ENCODE measurements at regions not wholly inside any gene's neighbourhood (a gene's known extent, or its start where the extent isn't known, plus 50 kb on each side); places are given as distances from the start of the nearest gene placed in this dataset.

- in situ Hi-C loops (cut with HindIII; ENCODE audit: low pct_unique_long_range_greater_than_20kb, low sequenced_read_pairs) = no loop called here
- peak; percentile 75 for DNase-seq (ENCODE audit: low read depth)
Measured at GRCh38 chr11:15471895-15472799, 357.4 kb downstream of the INSC start.

GRCh38 chr11:15473954-15474837 lies 359.5 kb downstream of the INSC start:
- in situ Hi-C loops (cut with HindIII; ENCODE audit: low pct_unique_long_range_greater_than_20kb, low sequenced_read_pairs) = no loop called here
- DNase-seq (ENCODE audit: low read depth) = no peak

GRCh38 chr11:15476371-15476917 lies 361.7 kb downstream of the INSC start:
- in situ Hi-C loops (cut with HindIII; ENCODE audit: low pct_unique_long_range_greater_than_20kb, low sequenced_read_pairs) = no loop called here

GRCh38 chr11:15481871-15482270 lies 367.1 kb downstream of the INSC start:
- in situ Hi-C loops (cut with HindIII; ENCODE audit: low pct_unique_long_range_greater_than_20kb, low sequenced_read_pairs) = no loop called here
- no peak for DNase-seq (ENCODE audit: low read depth)

More at GRCh38 chr11:15476371-15476917, 361.7 kb downstream of the INSC start:
- DNase-seq (ENCODE audit: low read depth) = no peak

GRCh38 chr11:15483205-15483604 lies 368.5 kb downstream of the INSC start:
- in situ Hi-C loops (cut with HindIII; ENCODE audit: low pct_unique_long_range_greater_than_20kb, low sequenced_read_pairs) = no loop called here
- no peak for DNase-seq (ENCODE audit: low read depth)

GRCh38 chr11:15484398-15484797 lies 369.7 kb downstream of the INSC start:
- in situ Hi-C loops (cut with HindIII; ENCODE audit: low pct_unique_long_range_greater_than_20kb, low sequenced_read_pairs) = no loop called here

GRCh38 chr11:15485432-15485831 lies 370.7 kb downstream of the INSC start:
- no peak for DNase-seq (ENCODE audit: low read depth)
- in situ Hi-C loops (cut with HindIII; ENCODE audit: low pct_unique_long_range_greater_than_20kb, low sequenced_read_pairs) = no loop called here

More at GRCh38 chr11:15484398-15484797, 369.7 kb downstream of the INSC start:
- no peak for DNase-seq (ENCODE audit: low read depth)

GRCh38 chr11:15489281-15489680 lies 374.6 kb downstream of the INSC start:
- no peak for DNase-seq (ENCODE audit: low read depth)
- in situ Hi-C loops (cut with HindIII; ENCODE audit: low pct_unique_long_range_greater_than_20kb, low sequenced_read_pairs) = no loop called here

- DNase-seq (ENCODE audit: low read depth) = peak; percentile 36
- in situ Hi-C loops (cut with HindIII; ENCODE audit: low pct_unique_long_range_greater_than_20kb, low sequenced_read_pairs) = no loop called here
Measured at GRCh38 chr11:15490535-15490934, 375.8 kb downstream of the INSC start.

GRCh38 chr11:15493066-15493465 lies 378.3 kb downstream of the INSC start:
- DNase-seq (ENCODE audit: low read depth) = peak; percentile 40
- in situ Hi-C loops (cut with HindIII; ENCODE audit: low pct_unique_long_range_greater_than_20kb, low sequenced_read_pairs) = no loop called here

GRCh38 chr11:15493921-15494620 lies 379.3 kb downstream of the INSC start:
- in situ Hi-C loops (cut with HindIII; ENCODE audit: low pct_unique_long_range_greater_than_20kb, low sequenced_read_pairs) = no loop called here
- peak; percentile 92 for DNase-seq (ENCODE audit: low read depth)

- no peak for DNase-seq (ENCODE audit: low read depth)
- in situ Hi-C loops (cut with HindIII; ENCODE audit: low pct_unique_long_range_greater_than_20kb, low sequenced_read_pairs) = no loop called here
Measured at GRCh38 chr11:15494740-15495139, 380.0 kb downstream of the INSC start.

GRCh38 chr11:15495462-15495861 lies 380.7 kb downstream of the INSC start:
- DNase-seq (ENCODE audit: low read depth) = no peak
- in situ Hi-C loops (cut with HindIII; ENCODE audit: low pct_unique_long_range_greater_than_20kb, low sequenced_read_pairs) = no loop called here

GRCh38 chr11:15497366-15497765 lies 382.6 kb downstream of the INSC start:
- in situ Hi-C loops (cut with HindIII; ENCODE audit: low pct_unique_long_range_greater_than_20kb, low sequenced_read_pairs) = no loop called here
- no peak for DNase-seq (ENCODE audit: low read depth)

GRCh38 chr11:15499674-15500073 lies 385.0 kb downstream of the INSC start:
- in situ Hi-C loops (cut with HindIII; ENCODE audit: low pct_unique_long_range_greater_than_20kb, low sequenced_read_pairs) = no loop called here
- no peak for DNase-seq (ENCODE audit: low read depth)

- no peak for DNase-seq (ENCODE audit: low read depth)
- in situ Hi-C loops (cut with HindIII; ENCODE audit: low pct_unique_long_range_greater_than_20kb, low sequenced_read_pairs) = no loop called here
Measured at GRCh38 chr11:15500643-15501042, 385.9 kb downstream of the INSC start.

GRCh38 chr11:15501566-15501965 lies 386.8 kb downstream of the INSC start:
- in situ Hi-C loops (cut with HindIII; ENCODE audit: low pct_unique_long_range_greater_than_20kb, low sequenced_read_pairs) = no loop called here
- DNase-seq (ENCODE audit: low read depth) = no peak

- in situ Hi-C loops (cut with HindIII; ENCODE audit: low pct_unique_long_range_greater_than_20kb, low sequenced_read_pairs) = no loop called here
- DNase-seq (ENCODE audit: low read depth) = no peak
Measured at GRCh38 chr11:15505155-15505554, 390.4 kb downstream of the INSC start.

Data from Caki2 (cell line).